K562 (cell line): ENCODE measurements at regions not wholly inside any gene's neighbourhood (a gene's known extent, or its start where the extent isn't known, plus 50 kb on each side); places are given as distances from the start of the nearest gene placed in this dataset.

Source experiments
- ATAC-seq: fragments of 200-7000 bp; cut with Tn5 transposase; 3 replicates; pipeline ENCODE4 v1.9.1; 2020; ENCODE audit warnings: moderate library complexity
- BruUV-seq: library from RNA; stranded (reverse); fragments of 400-500 nt; replicated peaks from 2 replicates; lab custom pipeline; 2021; lab: Mats Ljungman, UMichigan
- CTCF ChIA-PET: fragments of 300-600 bp; formaldehyde crosslinking; extraction: SDS; loops from one replicate; lab custom pipeline; 2021; ENCODE audit warnings: low intra/inter-chr PET ratio; lab: Yijun Ruan, JAX
- POLR2A ChIA-PET: fragments of 300-600, 350-650 bp; sonication (Branson Sonifier 250); formaldehyde crosslinking; extraction: SDS; loops from one replicate; lab custom pipeline; 2021; ENCODE audit warnings: antibody characterized with exemption, inconsistent platforms; lab: Yijun Ruan, JAX
- DNase-seq, 4 experiments: peaks; one replicate each; pipeline versions ENCODE4 v3.0.0 to v3.0.0-alpha.2; 2011 to 2018; ENCODE audit warnings: low spot score in 3 of 4, mixed read lengths in 3 of 4; ENCODE audit errors: extremely low read depth in 1 of 4
- FAIRE-seq: peaks from 2 replicates; lab custom pipeline; 2011; peaks lifted over from hg19 to GRCh38; lab: Jason Lieb, UNC
- H2AFZ ChIP-seq: 2 replicates; pipeline ENCODE4 v1.6.0; 2011; ENCODE audit warnings: low read depth, low read length, control low read depth, inconsistent platforms
- H3K27ac ChIP-seq: fragments of 200-600 bp; 3 replicates; pipeline ENCODE4 v1.8.0; 2011; ENCODE audit warnings: low read depth, mild to moderate bottlenecking, control low read depth, inconsistent platforms, low read length, moderate library complexity, mixed read lengths; ENCODE audit errors: extremely low read depth
- H3K27me3 ChIP-seq, 2 experiments: fragments of 300-600 bp in 1 of 2; 2 replicates in 1 of 2; 3 replicates in 1 of 2; pipeline versions ENCODE4 v1.6.0 to v1.8.0; 2011; ENCODE audit warnings: inconsistent platforms in 2 of 2, low read length in 2 of 2, mild to moderate bottlenecking in 1 of 2, mixed read lengths in 1 of 2, moderate library complexity in 1 of 2; ENCODE audit not compliant: control insufficient read depth in 2 of 2, insufficient read depth in 2 of 2
- H3K36me3 ChIP-seq: fragments of 300-600 bp; 3 replicates; pipeline ENCODE4 v1.8.0; 2011; ENCODE audit warnings: mild to moderate bottlenecking, low read length, inconsistent platforms; ENCODE audit not compliant: control insufficient read depth, insufficient read depth
- H3K4me1 ChIP-seq, 2 experiments: fragments of 200-600 bp in 1 of 2; replicated peaks in 1 of 2; 2 replicates in 1 of 2; 3 replicates in 1 of 2; pipeline versions ENCODE4 v1.5.1 to v1.8.0; 2011; ENCODE audit warnings: inconsistent platforms in 2 of 2, low read length in 2 of 2, mild to moderate bottlenecking in 1 of 2, mixed read lengths in 1 of 2, moderate library complexity in 1 of 2; ENCODE audit not compliant: control insufficient read depth in 2 of 2, insufficient read depth in 2 of 2
- H3K4me2 ChIP-seq: 2 replicates; pipeline ENCODE4 v1.6.1; 2011; ENCODE audit warnings: low read length, control low read depth, inconsistent platforms, mixed read lengths; ENCODE audit not compliant: insufficient read depth
- H3K4me3 ChIP-seq: fragments of 200-600 bp; sonication (generic), shearing (Covaris generic); 2 replicates; pipeline ENCODE4 v1.5.1; 2016; ENCODE audit warnings: control low read depth, inconsistent platforms
- H3K79me2 ChIP-seq: fragments of 200-600 bp; 3 replicates; pipeline ENCODE4 v1.8.0; 2011; ENCODE audit warnings: low read length, inconsistent platforms; ENCODE audit not compliant: control insufficient read depth, insufficient read depth
- H3K9ac ChIP-seq, 2 experiments: 2 replicates each; pipeline versions ENCODE4 v1.6.0 to v1.6.1; 2011; ENCODE audit warnings: low read depth in 2 of 2, low read length in 2 of 2, control low read depth in 1 of 2, inconsistent platforms in 1 of 2, mild to moderate bottlenecking in 1 of 2, mixed read lengths in 1 of 2; ENCODE audit not compliant: insufficient read depth in 1 of 2
- H3K9me1 ChIP-seq: one replicate; pipeline ENCODE4 v1.6.0; 2011; ENCODE audit warnings: inconsistent platforms, mild to moderate bottlenecking, low read length, moderate library complexity; ENCODE audit not compliant: control insufficient read depth, insufficient read depth
- H3K9me3 ChIP-seq: replicated peaks from 2 replicates; pipeline ENCODE4 v1.5.1; 2011; ENCODE audit warnings: low read depth, low read length, inconsistent platforms; ENCODE audit not compliant: control insufficient read depth, insufficient read depth
- H4K20me1 ChIP-seq: replicated peaks from 2 replicates; pipeline ENCODE4 v1.6.1; 2011; ENCODE audit warnings: low read length, inconsistent platforms, mixed read lengths; ENCODE audit not compliant: control insufficient read depth, insufficient read depth
- CBFA2T2 ChIP-seq: fragments of 450-650 bp; conservative IDR thresholded peaks from 2 replicates; pipeline ENCODE4 v1.6.1; 2017; ENCODE audit warnings: mild to moderate bottlenecking
- E4F1 ChIP-seq: fragments of 250-450 bp; sonication (Bioruptor Pico); IDR thresholded peaks from 2 replicates; pipeline ENCODE4 v1.5.0; 2021; ENCODE audit warnings: mild to moderate bottlenecking, borderline replicate concordance
- MITF ChIP-seq: IDR thresholded peaks from 2 replicates; pipeline ENCODE4 v1.6.1; 2014; ENCODE audit warnings: antibody characterized with exemption
- RERE ChIP-seq: sonication (generic); formaldehyde crosslinking; IDR thresholded peaks from 2 replicates; pipeline ENCODE4 v1.8.0; 2023; ENCODE audit warnings: missing genetic modification reagents, mild to moderate bottlenecking, borderline replicate concordance
- ZBTB26 ChIP-seq: fragments of 450-650 bp; formaldehyde crosslinking; IDR thresholded peaks from 2 replicates; pipeline ENCODE4 v1.4.0; 2022; ENCODE audit warnings: missing genetic modification characterization
- ZKSCAN3 ChIP-seq: fragments of 250-450 bp; sonication (Bioruptor Pico); IDR thresholded peaks from 2 replicates; pipeline ENCODE4 v1.4.0; 2020
- ZZZ3 ChIP-seq: fragments of 450-650 bp; IDR thresholded peaks from 2 replicates; pipeline ENCODE4 v1.6.1; 2016; ENCODE audit warnings: antibody characterized with exemption, mild to moderate bottlenecking, moderate library complexity
- WGBS: fragments of 100-300 bp; shearing (Covaris generic); methylation state at CpG from one replicate; pipeline ENCODE4 v1.1.6; 2016; ENCODE audit warnings: low coverage, mixed read lengths; ENCODE audit not compliant: insufficient coverage; ENCODE audit errors: missing lambda C conversion rate; 5-methylcytosine and 5-hydroxymethylcytosine counted together
- in situ Hi-C: fragments of 300-500 bp; cut with MboI; formaldehyde crosslinking; loops from 4 replicates; pipeline ENCODE4 v1.15.0; 2018; ENCODE audit warnings: inconsistent platforms, mixed read lengths
- intact Hi-C: fragments of 100-400 bp; cut with micrococcal nuclease; formaldehyde crosslinking; loops from 2 replicates; pipeline ENCODE4 v1.14.2; 2022

- Histone ChIP-seq H3K36me3 (no peaks in the 10 kb centered on the region), H2AFZ (no peak overlapping the region), H3K4me3 (no peak overlapping the region), H3K79me2 (no peaks in the 10 kb centered on the region), H4K20me1 (no peaks in the 10 kb centered on the region), H3K27ac (no peak overlapping the region), H3K9me3 (no peaks in the 10 kb centered on the region), H3K4me1 (no peaks in the 10 kb centered on the region), H3K27me3 (no peaks in the 10 kb centered on the region), H3K4me2 (no peak overlapping the region), H3K9ac (no peak overlapping the region), H3K9me1 (no peaks in the 10 kb centered on the region)
- no peak for FAIRE-seq
- in situ Hi-C loops (no loop called here), intact Hi-C loops (no loop called here)
- WGBS, result 3% methylated on average over 6 of the region's 6 CpGs
- CTCF ChIA-PET, result no interaction called here
- no peak for ATAC-seq
- no peak for TF ChIP-seq CBFA2T2
- no peak for TF ChIP-seq RERE
- no peak for TF ChIP-seq E4F1 (CRISPR knock-in tag)
- TF ChIP-seq ZZZ3, result no peak
- no peak for TF ChIP-seq ZKSCAN3
- TF ChIP-seq ZBTB26 (CRISPR knock-in tag), result no peak
- TF ChIP-seq MITF, result no peak
- no TSS peak for BruUV-seq
- DNase-seq, result no peak
- POLR2A ChIA-PET, result no interaction called here
Observed at GRCh38 chr4:181618038-181618618, 625.1 kb upstream of the TENM3 start.
